Ishikawa (cell line): ENCODE measurements at regions not wholly inside any gene's neighbourhood (a gene's known extent, or its start where the extent isn't known, plus 50 kb on each side); places are given as distances from the start of the nearest gene placed in this dataset.

Experiments
- CEBPB ChIP-seq: IDR thresholded peaks from 2 replicates; pipeline ENCODE4 v1.6.1; 2012
- CREB1 ChIP-seq: IDR thresholded peaks from 2 replicates; pipeline ENCODE4 v1.6.1; 2012; ENCODE audit warnings: low read depth
- EGR1 ChIP-seq: IDR thresholded peaks from 2 replicates; pipeline ENCODE4 v1.6.1; 2012
- EP300 ChIP-seq: IDR thresholded peaks from 2 replicates; pipeline ENCODE4 v1.6.1; 2012; ENCODE audit warnings: borderline replicate concordance
- FOXM1 ChIP-seq: IDR thresholded peaks from 2 replicates; pipeline ENCODE4 v1.6.1; 2012; ENCODE audit warnings: low read depth, borderline replicate concordance
- NFIC ChIP-seq: IDR thresholded peaks from 2 replicates; pipeline ENCODE4 v1.6.1; 2012
- RAD21 ChIP-seq: IDR thresholded peaks from 2 replicates; pipeline ENCODE4 v1.6.1; 2012; ENCODE audit warnings: low read depth
- TAF1 ChIP-seq: IDR thresholded peaks from 2 replicates; pipeline ENCODE4 v1.6.1; 2012; ENCODE audit warnings: low read depth, mild to moderate bottlenecking
- TCF12 ChIP-seq: IDR thresholded peaks from 2 replicates; pipeline ENCODE4 v1.6.1; 2012; ENCODE audit warnings: low read depth
- TEAD4 ChIP-seq: IDR thresholded peaks from 2 replicates; pipeline ENCODE4 v1.6.1; 2012
- YY1 ChIP-seq: IDR thresholded peaks from 2 replicates; pipeline ENCODE4 v1.6.1; 2012; ENCODE audit warnings: low read depth
- ZBTB7A ChIP-seq: IDR thresholded peaks from 2 replicates; pipeline ENCODE4 v1.6.1; 2012; ENCODE audit warnings: low read depth
- TF ChIP-seq, protein P1 (sequence below): IDR thresholded peaks from 2 replicates; pipeline ENCODE4 v1.6.1; 2012; ENCODE audit warnings: low read depth, mild to moderate bottlenecking
- TF ChIP-seq, protein P2 (sequence below): IDR thresholded peaks from 2 replicates; pipeline ENCODE4 v1.6.1; 2012
- TF ChIP-seq, protein P3 (sequence below): IDR thresholded peaks from 2 replicates; pipeline ENCODE4 v1.6.1; 2012

DNA sequence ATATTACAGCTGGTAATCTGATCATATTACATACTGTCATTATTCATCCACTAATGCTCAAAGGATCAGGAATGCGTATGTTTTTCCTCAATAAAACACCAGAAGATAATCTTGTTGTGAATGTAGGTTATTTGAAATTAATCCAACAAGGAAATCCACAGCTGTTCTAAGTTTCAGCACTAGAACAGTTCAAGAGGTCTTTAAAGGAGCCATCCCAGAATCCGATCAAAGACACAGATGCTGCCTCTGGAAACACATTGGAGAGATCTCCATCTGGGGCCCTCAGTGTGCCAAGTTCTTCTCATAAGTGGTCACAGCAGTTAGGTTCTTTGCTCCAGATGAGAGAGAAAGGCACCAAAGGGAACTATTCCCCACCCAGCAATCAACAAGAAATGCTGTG, 1955.1 kb upstream of the RAG2 start:
- TF ChIP-seq EGR1 (no peak), ZBTB7A (no peak)

DNA sequence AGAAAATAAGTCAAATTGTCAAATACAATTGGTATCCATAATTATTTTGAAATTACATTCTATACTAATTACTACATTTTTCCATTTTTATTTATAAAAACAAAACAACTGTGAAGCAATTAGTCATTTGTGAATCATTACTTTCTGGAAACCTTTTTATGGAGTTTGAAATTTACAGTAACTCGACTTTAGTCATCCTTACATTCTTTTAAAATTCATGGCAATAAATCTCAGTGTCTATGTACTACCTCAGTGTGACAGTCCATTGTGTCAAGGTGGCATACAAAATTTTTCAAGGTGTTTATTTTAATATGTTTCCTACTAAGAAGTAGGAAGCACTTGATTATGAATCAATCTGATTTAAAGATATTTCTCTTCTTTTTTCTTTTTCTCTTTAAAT, 1949.4 kb upstream of the RAG2 start:
- TF ChIP-seq CEBPB (no peak), TEAD4 (no peak), NFIC (no peak), FOXM1 (no peak), RAD21 (no peak), ZBTB7A (no peak), TAF1 (no peak), YY1 (no peak)
- TF ChIP-seq, protein P1, sequence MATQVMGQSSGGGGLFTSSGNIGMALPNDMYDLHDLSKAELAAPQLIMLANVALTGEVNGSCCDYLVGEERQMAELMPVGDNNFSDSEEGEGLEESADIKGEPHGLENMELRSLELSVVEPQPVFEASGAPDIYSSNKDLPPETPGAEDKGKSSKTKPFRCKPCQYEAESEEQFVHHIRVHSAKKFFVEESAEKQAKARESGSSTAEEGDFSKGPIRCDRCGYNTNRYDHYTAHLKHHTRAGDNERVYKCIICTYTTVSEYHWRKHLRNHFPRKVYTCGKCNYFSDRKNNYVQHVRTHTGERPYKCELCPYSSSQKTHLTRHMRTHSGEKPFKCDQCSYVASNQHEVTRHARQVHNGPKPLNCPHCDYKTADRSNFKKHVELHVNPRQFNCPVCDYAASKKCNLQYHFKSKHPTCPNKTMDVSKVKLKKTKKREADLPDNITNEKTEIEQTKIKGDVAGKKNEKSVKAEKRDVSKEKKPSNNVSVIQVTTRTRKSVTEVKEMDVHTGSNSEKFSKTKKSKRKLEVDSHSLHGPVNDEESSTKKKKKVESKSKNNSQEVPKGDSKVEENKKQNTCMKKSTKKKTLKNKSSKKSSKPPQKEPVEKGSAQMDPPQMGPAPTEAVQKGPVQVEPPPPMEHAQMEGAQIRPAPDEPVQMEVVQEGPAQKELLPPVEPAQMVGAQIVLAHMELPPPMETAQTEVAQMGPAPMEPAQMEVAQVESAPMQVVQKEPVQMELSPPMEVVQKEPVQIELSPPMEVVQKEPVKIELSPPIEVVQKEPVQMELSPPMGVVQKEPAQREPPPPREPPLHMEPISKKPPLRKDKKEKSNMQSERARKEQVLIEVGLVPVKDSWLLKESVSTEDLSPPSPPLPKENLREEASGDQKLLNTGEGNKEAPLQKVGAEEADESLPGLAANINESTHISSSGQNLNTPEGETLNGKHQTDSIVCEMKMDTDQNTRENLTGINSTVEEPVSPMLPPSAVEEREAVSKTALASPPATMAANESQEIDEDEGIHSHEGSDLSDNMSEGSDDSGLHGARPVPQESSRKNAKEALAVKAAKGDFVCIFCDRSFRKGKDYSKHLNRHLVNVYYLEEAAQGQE, result no peak
- TF ChIP-seq, protein P2, sequence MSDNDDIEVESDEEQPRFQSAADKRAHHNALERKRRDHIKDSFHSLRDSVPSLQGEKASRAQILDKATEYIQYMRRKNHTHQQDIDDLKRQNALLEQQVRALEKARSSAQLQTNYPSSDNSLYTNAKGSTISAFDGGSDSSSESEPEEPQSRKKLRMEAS, result no peak
- TF ChIP-seq, protein P3, sequence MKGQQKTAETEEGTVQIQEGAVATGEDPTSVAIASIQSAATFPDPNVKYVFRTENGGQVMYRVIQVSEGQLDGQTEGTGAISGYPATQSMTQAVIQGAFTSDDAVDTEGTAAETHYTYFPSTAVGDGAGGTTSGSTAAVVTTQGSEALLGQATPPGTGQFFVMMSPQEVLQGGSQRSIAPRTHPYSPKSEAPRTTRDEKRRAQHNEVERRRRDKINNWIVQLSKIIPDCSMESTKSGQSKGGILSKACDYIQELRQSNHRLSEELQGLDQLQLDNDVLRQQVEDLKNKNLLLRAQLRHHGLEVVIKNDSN, result no peak

DNA sequence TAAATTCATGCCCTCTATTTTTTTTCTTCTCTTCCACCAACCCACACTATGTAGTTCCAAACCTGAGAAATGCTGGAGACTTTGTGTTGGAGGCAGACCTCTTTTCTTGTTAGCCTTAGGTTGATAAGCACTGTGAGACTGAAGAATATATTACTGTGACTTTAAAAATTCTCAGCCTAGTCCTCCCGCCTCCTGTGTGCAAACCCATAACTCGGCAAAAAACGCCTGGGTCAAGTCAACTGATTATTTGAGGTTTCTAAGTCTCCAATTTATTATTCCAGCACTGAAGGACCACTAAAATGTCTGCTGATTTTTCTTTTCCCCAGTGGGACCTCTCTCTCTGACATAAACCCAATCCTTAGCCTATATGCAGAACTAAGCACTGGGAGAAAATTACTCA, 1946.0 kb upstream of the RAG2 start:
- TF ChIP-seq, protein P1, result no peak
- TF ChIP-seq NFIC, result no peak
- TF ChIP-seq, protein P3, result no peak
- TF ChIP-seq, protein P2, result no peak
- no peak for TF ChIP-seq FOXM1
- TF ChIP-seq TCF12, result no peak
- TF ChIP-seq EP300, result no peak
- TF ChIP-seq ZBTB7A, result no peak
- no peak for TF ChIP-seq CEBPB
- TF ChIP-seq RAD21, result no peak
- TF ChIP-seq TEAD4, result no peak
- no peak for TF ChIP-seq CREB1
- TF ChIP-seq TAF1, result no peak

DNA sequence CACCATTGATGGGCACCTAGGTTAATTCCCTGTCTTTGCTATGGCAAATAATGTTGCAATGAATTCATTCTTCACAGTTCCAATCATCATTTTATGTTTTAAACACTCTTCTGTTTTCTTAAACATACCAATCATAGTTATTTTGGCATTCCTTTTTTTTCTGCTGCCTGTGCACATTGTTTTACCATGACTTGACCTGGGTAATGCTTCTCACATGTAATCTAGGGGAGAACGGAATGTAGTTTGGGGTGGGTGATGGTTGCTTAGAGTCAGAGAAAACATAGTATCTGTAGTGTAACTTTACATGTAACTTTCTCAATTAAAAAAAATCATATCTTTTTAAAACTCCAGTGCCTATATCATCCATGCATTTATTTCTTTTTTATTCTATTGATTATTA, 1945.3 kb upstream of the RAG2 start:
- TF ChIP-seq FOXM1 (no peak), YY1 (no peak), EP300 (no peak), NFIC (no peak), ZBTB7A (no peak), TCF12 (no peak), TEAD4 (no peak), RAD21 (no peak), CEBPB (no peak), CREB1 (no peak), TAF1 (no peak), EGR1 (no peak)
- TF ChIP-seq, protein P3, result no peak
- TF ChIP-seq, protein P1, result no peak
- TF ChIP-seq, protein P2, result no peak
